Esophagus squamous epithelium (tissue), 5 donors: ENCODE measurements at regions not wholly inside any gene's neighbourhood (a gene's known extent, or its start where the extent isn't known, plus 50 kb on each side); places are given as distances from the start of the nearest gene placed in this dataset.

ENCODE experiments used
- DNase-seq: peaks from one replicate; lab custom pipeline; 2025; lab: John Stamatoyannopoulos, UW
- H3K27ac ChIP-seq, 4 donors: fragments of 200-600 bp; sonication (generic); one replicate each; pipeline ENCODE4 v1.5.1; 2016 to 2019; ENCODE audit warnings: mild to moderate bottlenecking in 1 of 4
- H3K27me3 ChIP-seq, 4 donors: fragments of 200-600 bp; sonication (generic); 1 replicate in 3 of 4; 2 replicates in 1 of 4; pipeline versions ENCODE4 v1.5.1 to v1.6.0; 2017 to 2021; ENCODE audit warnings: antibody characterized with exemption in 1 of 4
- H3K36me3 ChIP-seq, 3 donors: fragments of 200-600 bp; sonication (generic); one replicate each; pipeline ENCODE4 v1.5.1; 2016 to 2019
- H3K4me1 ChIP-seq, 3 donors: fragments of 200-600 bp; sonication (generic); one replicate each; pipeline ENCODE4 v1.5.1; 2017 to 2019
- H3K4me3 ChIP-seq, 4 donors: fragments of 200-600 bp; sonication (generic); 1 replicate in 3 of 4; 2 replicates in 1 of 4; pipeline ENCODE4 v1.5.1; 2016 to 2019; ENCODE audit warnings: mild to moderate bottlenecking in 2 of 4, moderate library complexity in 1 of 4
- H3K9me3 ChIP-seq, 3 donors: fragments of 200-600 bp; sonication (generic); one replicate each; pipeline ENCODE4 v1.5.1; 2016 to 2019
- POLR2A ChIP-seq, 4 donors: fragments of 450-650 bp; IDR thresholded peaks; one replicate each; pipeline ENCODE4 v1.6.1; 2017; ENCODE audit warnings: antibody characterized with exemption in 4 of 4, mild to moderate bottlenecking in 4 of 4, moderate library complexity in 3 of 4
- WGBS, 2 donors: methylation state at CpG; one replicate each; pipeline ENCODE4 v1.1.5; 2018; 5-methylcytosine and 5-hydroxymethylcytosine counted together
- intact Hi-C: fragments of 100-400 bp; cut with DNase I; formaldehyde crosslinking; loops from one replicate; pipeline ENCODE4 v1.15.0; 2022
- TF ChIP-seq, protein P1 (sequence below), 6 experiments: fragments of 450-650 bp in 4 of 6; fragments of 200-600 bp in 2 of 6; sonication (generic) in 2 of 6; IDR thresholded peaks; one replicate each; pipeline ENCODE4 v1.5.1; 2016 to 2019; ENCODE audit warnings: antibody characterized with exemption in 6 of 6, mild to moderate bottlenecking in 4 of 6, moderate library complexity in 4 of 6
- donor health status: DM: yes; HTN: yes; CAD: no.

DNA sequence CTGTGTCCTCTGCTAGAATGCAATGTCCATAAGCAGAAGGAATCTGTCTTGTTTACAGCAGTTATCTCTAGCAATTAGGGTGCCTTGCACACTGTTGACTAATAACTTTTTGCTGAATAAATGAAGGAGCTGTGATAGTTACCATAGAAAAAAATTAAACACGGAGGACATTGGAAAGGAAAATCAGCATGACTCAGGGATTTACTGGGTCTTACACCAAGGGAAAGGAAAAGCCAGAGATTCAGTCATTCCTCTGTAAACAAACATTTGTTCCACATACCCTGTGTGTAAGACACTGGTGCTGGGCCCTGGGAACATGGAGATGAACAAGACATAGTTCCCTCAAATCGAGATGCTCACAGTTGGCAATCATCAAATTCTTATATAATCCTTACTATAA, 183.3 kb downstream of the PTGER3 start:
- Histone ChIP-seq H3K36me3 (no peaks in the 10 kb centered on the region), H3K27me3 (no peaks in the 10 kb centered on the region), H3K9me3 (no peaks in the 10 kb centered on the region), H3K27ac (no peak overlapping the region), H3K4me1 (no peaks in the 10 kb centered on the region), H3K4me3 (no peak overlapping the region)
- 51 to 61% methylated on average over 2 of the region's 2 CpGs for WGBS, 2 donors
- intact Hi-C loops: no loop called here
- no peak for TF ChIP-seq POLR2A (IDR thresholded peaks at IDR 0.05)
- TF ChIP-seq, protein P1, sequence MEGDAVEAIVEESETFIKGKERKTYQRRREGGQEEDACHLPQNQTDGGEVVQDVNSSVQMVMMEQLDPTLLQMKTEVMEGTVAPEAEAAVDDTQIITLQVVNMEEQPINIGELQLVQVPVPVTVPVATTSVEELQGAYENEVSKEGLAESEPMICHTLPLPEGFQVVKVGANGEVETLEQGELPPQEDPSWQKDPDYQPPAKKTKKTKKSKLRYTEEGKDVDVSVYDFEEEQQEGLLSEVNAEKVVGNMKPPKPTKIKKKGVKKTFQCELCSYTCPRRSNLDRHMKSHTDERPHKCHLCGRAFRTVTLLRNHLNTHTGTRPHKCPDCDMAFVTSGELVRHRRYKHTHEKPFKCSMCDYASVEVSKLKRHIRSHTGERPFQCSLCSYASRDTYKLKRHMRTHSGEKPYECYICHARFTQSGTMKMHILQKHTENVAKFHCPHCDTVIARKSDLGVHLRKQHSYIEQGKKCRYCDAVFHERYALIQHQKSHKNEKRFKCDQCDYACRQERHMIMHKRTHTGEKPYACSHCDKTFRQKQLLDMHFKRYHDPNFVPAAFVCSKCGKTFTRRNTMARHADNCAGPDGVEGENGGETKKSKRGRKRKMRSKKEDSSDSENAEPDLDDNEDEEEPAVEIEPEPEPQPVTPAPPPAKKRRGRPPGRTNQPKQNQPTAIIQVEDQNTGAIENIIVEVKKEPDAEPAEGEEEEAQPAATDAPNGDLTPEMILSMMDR (IDR thresholded peaks at IDR 0.05): no peak
- no peak for DNase-seq

DNA sequence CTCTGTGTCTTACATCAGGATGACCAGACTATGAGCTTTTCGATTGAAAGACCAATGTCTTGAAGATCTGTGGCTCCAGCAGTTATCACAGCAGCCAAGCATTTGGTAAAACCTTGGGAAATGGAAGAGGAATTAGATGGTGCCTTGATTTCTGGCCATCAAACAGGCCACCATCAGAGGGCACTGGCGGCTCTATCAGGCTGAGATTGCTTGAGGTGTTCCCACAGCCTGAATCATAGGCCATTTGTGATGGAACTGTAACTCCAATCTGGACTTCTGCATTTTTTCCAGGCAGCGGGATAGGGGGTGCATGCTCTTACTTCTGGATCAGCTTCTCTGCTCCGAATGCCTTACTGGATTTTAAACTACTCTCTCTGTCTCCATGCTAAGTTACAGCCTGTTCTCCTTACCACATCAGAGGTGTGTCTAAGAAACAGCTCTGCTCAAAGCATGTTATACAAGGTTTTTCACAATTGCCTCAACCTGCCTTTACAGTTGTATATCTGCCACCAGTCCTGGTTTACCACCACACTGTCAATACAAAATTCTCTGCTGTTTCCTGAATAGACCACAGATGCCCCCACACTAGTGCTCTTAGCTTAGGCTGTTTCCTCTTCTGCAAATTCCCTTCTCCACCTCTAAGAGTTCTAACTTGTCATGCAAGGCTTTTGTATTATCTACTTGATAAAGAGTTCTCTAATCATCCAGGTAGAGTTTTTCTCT, 180.9 kb downstream of the PTGER3 start:
- no peaks in the 10 kb centered on the region for H3K4me1 ChIP-seq
- H3K9me3 ChIP-seq: no peaks in the 10 kb centered on the region
- no peaks in the 10 kb centered on the region for H3K36me3 ChIP-seq
- TF ChIP-seq POLR2A (IDR thresholded peaks at IDR 0.05): no peak
- TF ChIP-seq, protein P1 (IDR thresholded peaks at IDR 0.05): no peak
- no peak for DNase-seq
- intact Hi-C loops: no loop called here
- H3K4me3 ChIP-seq: no peak overlapping the region
- no peaks in the 10 kb centered on the region for H3K27me3 ChIP-seq
- WGBS, 2 donors: 43 to 65% methylated on average over 4 of the region's 4 CpGs
- H3K27ac ChIP-seq: no peak overlapping the region

GRCh38 chr1:70871790-70872189, 175.8 kb downstream of the PTGER3 start:
- intact Hi-C loops: no loop called here
- no peaks in the 10 kb centered on the region for H3K27me3 ChIP-seq
- no peak overlapping the region for H3K27ac ChIP-seq
- TF ChIP-seq POLR2A (IDR thresholded peaks at IDR 0.05): no peak
- TF ChIP-seq, protein P1 (IDR thresholded peaks at IDR 0.05): no peak
- no peaks in the 10 kb centered on the region for H3K4me1 ChIP-seq
- WGBS, 2 donors: 34 to 47% methylated on average over 3 of the region's 3 CpGs
- no peaks in the 10 kb centered on the region for H3K36me3 ChIP-seq
- H3K9me3 ChIP-seq: no peaks in the 10 kb centered on the region
- no peak for DNase-seq
- no peak overlapping the region for H3K4me3 ChIP-seq

DNA sequence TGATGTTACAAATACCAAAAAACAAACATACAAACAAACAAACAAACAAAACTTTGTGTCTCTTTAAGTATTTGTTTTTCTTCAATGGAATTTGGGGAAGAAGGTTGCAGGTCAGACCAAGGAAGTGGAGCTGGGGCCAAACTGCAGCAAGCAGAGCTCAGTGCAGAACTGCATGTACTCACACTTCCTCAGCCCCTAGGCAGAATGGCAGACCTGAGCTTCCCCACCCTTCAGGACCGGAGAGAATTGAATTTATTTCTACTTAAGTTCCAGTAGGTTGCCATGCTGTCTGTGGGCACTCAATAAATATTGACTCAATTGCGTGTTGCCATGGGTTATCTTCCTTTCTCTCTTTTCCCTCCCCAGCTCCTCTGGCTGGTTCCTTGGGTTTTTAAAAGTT, 173.6 kb downstream of the PTGER3 start:
- no peak for DNase-seq

GRCh38 chr1:70874818-70875217, 172.8 kb downstream of the PTGER3 start:
- TF ChIP-seq, protein P1 (IDR thresholded peaks at IDR 0.05): no peak
- no peak for TF ChIP-seq POLR2A (IDR thresholded peaks at IDR 0.05)
- H3K4me3 ChIP-seq: no peak overlapping the region
- 30 to 63% methylated on average over 1 of the region's 1 CpG for WGBS, 2 donors
- no peak overlapping the region for H3K27ac ChIP-seq
- H3K27me3 ChIP-seq: no peaks in the 10 kb centered on the region
- intact Hi-C loops: no loop called here
- no peaks in the 10 kb centered on the region for H3K4me1 ChIP-seq
- no peaks in the 10 kb centered on the region for H3K36me3 ChIP-seq
- no peak for DNase-seq
- H3K9me3 ChIP-seq: no peaks in the 10 kb centered on the region

More for the DNA sequence above, 173.6 kb downstream of the PTGER3 start:
- no peak for TF ChIP-seq POLR2A (IDR thresholded peaks at IDR 0.05)
- TF ChIP-seq, protein P1 (IDR thresholded peaks at IDR 0.05): no peak
- Histone ChIP-seq H3K4me1 (no peaks in the 10 kb centered on the region), H3K4me3 (no peak overlapping the region), H3K27ac (no peak overlapping the region), H3K27me3 (no peaks in the 10 kb centered on the region), H3K9me3 (no peaks in the 10 kb centered on the region), H3K36me3 (no peaks in the 10 kb centered on the region)
- intact Hi-C loops: no loop called here
- WGBS, 2 donors: 16 to 49% methylated on average over 2 of the region's 2 CpGs
